Brain microvascular endothelial cell (primary cell): ENCODE measurements at regions not wholly inside any gene's neighbourhood (a gene's known extent, or its start where the extent isn't known, plus 50 kb on each side); places are given as distances from the start of the nearest gene placed in this dataset.
A peak's percentile ranks its signal among the peaks of the same experiment; 100 is the strongest.

ENCODE experiments used
- DNase-seq: peaks from one replicate; pipeline ENCODE4 v3.0.0-alpha.2; 2020
- H3K27ac ChIP-seq: fragments of 250-450 bp; sonication (Bioruptor Pico); 2 replicates; pipeline ENCODE4 v1.5.1; 2020; ENCODE audit warnings: mild to moderate bottlenecking, moderate library complexity
- H3K27me3 ChIP-seq: fragments of 250-450 bp; sonication (Bioruptor Pico); replicated peaks from 2 replicates; pipeline ENCODE4 v1.5.1; 2020; ENCODE audit warnings: mild to moderate bottlenecking
- H3K36me3 ChIP-seq: fragments of 250-450 bp; sonication (Bioruptor Pico); replicated peaks from 2 replicates; pipeline ENCODE4 v1.5.1; 2020; ENCODE audit warnings: mild to moderate bottlenecking
- H3K4me3 ChIP-seq: 2 replicates; pipeline ENCODE4 v1.5.1; 2011; ENCODE audit warnings: low read depth, mild to moderate bottlenecking, control low read depth, low read length, moderate library complexity
- in situ Hi-C: cut with HindIII; loops from 2 replicates; pipeline ENCODE4 v1.10.0; 2017; ENCODE audit warnings: low sequenced_read_pairs, low pct_ligation_motif_present
- TF ChIP-seq, protein P1 (sequence below): IDR thresholded peaks from 2 replicates; pipeline ENCODE4 v1.5.1; 2011; ENCODE audit warnings: low read depth, mild to moderate bottlenecking, moderate library complexity, low read length, control low read depth, inconsistent platforms; ENCODE audit errors: missing control alignments

DNA sequence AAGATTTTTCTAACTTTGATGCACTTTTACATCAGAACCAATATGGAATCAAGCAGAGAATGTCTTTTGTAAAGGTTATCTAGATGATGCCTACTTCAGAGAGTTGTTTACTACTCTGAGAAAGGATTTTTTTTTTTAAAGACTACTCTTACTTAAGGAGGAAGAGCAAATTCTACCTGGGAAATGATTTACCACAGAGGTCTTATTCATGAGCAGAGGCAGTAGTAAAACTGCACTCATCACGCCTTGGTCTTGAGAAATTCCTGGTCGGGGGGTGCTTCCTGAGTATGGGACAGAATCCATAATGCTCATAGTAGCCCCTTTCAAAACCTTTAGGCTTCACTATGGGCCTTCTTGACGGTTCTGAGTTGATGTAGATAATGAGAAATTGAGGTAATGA is 241.8 kb upstream of the PREP start:
- H3K27me3 ChIP-seq = no peaks in the 10 kb centered on the region
- TF ChIP-seq, protein P1, sequence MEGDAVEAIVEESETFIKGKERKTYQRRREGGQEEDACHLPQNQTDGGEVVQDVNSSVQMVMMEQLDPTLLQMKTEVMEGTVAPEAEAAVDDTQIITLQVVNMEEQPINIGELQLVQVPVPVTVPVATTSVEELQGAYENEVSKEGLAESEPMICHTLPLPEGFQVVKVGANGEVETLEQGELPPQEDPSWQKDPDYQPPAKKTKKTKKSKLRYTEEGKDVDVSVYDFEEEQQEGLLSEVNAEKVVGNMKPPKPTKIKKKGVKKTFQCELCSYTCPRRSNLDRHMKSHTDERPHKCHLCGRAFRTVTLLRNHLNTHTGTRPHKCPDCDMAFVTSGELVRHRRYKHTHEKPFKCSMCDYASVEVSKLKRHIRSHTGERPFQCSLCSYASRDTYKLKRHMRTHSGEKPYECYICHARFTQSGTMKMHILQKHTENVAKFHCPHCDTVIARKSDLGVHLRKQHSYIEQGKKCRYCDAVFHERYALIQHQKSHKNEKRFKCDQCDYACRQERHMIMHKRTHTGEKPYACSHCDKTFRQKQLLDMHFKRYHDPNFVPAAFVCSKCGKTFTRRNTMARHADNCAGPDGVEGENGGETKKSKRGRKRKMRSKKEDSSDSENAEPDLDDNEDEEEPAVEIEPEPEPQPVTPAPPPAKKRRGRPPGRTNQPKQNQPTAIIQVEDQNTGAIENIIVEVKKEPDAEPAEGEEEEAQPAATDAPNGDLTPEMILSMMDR = no peak
- H3K4me3 ChIP-seq = no peak overlapping the region
- H3K36me3 ChIP-seq = no peaks in the 10 kb centered on the region
- no peak for DNase-seq
- in situ Hi-C loops = no loop called here
- H3K27ac ChIP-seq = no peak overlapping the region

DNA sequence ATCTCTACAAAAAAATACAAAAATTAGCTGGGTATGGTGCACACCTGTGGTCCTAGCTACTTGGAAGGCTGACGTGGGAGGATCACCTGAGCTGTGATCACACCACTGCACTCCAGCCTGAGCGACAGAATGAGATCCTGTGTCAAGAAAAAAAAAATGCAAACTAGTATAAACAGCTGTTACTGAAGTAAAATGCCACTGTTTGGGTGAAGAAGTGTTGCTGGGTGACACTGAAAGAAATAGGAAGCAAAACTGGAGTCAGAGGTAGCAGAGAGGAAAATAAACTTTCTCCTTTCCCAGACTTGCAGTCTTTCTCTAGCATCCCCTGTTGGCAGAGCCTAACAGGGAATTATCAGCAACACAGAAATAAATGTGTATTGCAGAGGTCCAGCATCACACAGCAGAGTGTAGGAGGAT is 241.2 kb upstream of the PREP start:
- in situ Hi-C loops = no loop called here
- DNase-seq = no peak

DNA sequence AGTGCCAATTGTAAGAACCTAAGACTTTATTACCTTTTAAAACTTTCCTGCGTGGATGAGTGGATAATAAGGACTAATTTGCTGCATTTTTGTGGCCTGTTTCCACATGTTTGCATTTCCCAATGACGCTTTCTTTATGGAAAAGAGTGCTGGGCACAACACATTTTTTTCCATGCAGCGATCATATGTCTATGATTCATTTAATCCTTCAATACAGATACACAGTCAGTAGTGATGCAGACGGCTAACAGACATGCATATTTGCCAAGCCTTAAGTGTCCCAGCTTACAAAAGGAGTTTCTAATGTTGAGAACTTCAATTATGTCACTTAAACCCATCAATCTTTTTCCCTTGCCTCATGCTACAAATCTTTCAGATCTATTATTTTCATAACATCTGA is 239.8 kb upstream of the PREP start:
- Histone ChIP-seq H3K4me3 (no peak overlapping the region), H3K27me3 (no peaks in the 10 kb centered on the region), H3K27ac (no peak overlapping the region), H3K36me3 (no peaks in the 10 kb centered on the region)
- DNase-seq = no peak
- in situ Hi-C loops = no loop called here
- TF ChIP-seq, protein P1 = no peak

More for the DNA sequence above, 241.2 kb upstream of the PREP start:
- Histone ChIP-seq H3K27me3 (no peaks in the 10 kb centered on the region), H3K36me3 (no peaks in the 10 kb centered on the region), H3K4me3 (no peak overlapping the region), H3K27ac (no peak overlapping the region)
- TF ChIP-seq, protein P1 = peak; percentile 21

DNA sequence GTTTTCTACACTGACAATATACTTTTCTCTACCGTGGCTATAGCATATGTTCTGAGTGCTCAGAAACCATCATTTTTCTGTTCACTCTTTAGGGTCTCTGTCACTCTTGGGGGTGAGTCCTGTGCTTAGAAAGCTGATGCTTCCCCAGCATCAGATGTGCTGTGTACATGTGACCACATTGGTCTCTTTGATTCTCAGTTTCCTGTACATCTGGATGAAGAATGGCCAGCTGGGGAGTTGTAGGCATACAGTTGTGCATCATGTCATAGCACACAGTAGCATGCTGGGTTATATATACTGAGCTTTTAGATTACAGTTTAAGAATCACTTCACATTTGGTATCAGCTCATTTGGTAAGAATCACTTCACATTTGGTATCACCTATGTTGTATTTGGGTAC is 238.6 kb upstream of the PREP start:
- no peak overlapping the region for H3K27ac ChIP-seq
- H3K27me3 ChIP-seq = no peaks in the 10 kb centered on the region
- no peak overlapping the region for H3K4me3 ChIP-seq
- in situ Hi-C loops = no loop called here
- no peaks in the 10 kb centered on the region for H3K36me3 ChIP-seq
- TF ChIP-seq, protein P1 = no peak
- DNase-seq = no peak

DNA sequence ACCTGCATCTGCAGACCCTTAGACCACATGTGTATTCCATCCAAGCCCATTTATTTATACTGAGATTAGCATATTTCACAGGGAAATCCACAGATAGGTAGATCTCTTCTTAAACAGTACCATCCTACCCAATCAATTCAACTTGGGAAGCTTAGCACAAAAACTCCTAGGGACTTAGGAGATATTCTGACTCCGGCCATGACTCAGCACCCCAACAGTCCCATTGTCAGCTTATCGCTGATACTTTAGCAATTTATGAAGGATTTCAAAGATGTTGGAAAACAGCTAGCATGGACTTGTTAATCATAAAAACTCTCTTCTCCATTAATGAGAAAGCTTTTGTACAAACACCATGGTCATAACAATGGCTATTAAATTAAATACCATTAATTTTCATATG is 236.2 kb upstream of the PREP start:
- H3K27me3 ChIP-seq = no peaks in the 10 kb centered on the region
- no peaks in the 10 kb centered on the region for H3K36me3 ChIP-seq
- no peak overlapping the region for H3K27ac ChIP-seq
- no peak overlapping the region for H3K4me3 ChIP-seq
- in situ Hi-C loops = no loop called here
- DNase-seq = no peak
- TF ChIP-seq, protein P1 = no peak

DNA sequence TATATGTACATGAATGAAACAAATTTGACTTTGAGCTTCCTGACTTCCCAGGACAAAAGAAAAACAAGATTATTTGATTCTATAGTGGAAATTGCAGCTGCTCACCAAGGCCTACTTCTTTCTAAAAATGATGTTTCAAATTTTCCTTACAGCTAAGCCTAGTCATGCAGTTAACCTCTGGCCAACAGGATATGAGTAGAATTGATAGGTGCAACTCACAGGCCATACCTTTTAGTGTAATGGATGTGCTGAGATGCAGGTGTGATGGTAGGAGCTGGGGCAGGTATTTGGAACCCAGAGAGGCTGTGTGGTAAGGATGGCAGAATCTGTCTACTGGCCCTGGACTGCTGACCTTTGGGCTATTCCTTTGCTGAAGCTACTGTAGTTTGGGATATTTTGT is 230.9 kb upstream of the PREP start:
- TF ChIP-seq, protein P1 = no peak
- no peaks in the 10 kb centered on the region for H3K36me3 ChIP-seq
- no peak overlapping the region for H3K4me3 ChIP-seq
- no peak for DNase-seq
- H3K27me3 ChIP-seq = no peaks in the 10 kb centered on the region
- in situ Hi-C loops = no loop called here
- no peak overlapping the region for H3K27ac ChIP-seq
